PC-3 (cell line): ENCODE measurements at regions not wholly inside any gene's neighbourhood (a gene's known extent, or its start where the extent isn't known, plus 50 kb on each side); places are given as distances from the start of the nearest gene placed in this dataset.

ENCODE experiments used
- ATAC-seq: fragments of 200-7000 bp; cut with Tn5 transposase; 2 replicates; pipeline ENCODE4 v1.9.1; 2020; ENCODE audit warnings: mild to moderate bottlenecking, moderate library complexity
- BruUV-seq: library from RNA; stranded (reverse); fragments of 400-500 nt; replicated peaks from 2 replicates; lab custom pipeline; 2021; lab: Mats Ljungman, UMichigan
- CTCF ChIA-PET: fragments of 300-600 bp; sonication (Branson Sonifier 250); formaldehyde crosslinking; loops from one replicate; lab custom pipeline; 2022; ENCODE audit warnings: antibody characterized with exemption; lab: Charles Lee
- POLR2A ChIA-PET: fragments of 300-600 bp; sonication (Branson Sonifier 250); formaldehyde crosslinking; loops from one replicate; lab custom pipeline; 2022; ENCODE audit warnings: antibody characterized with exemption; ENCODE audit not compliant: unreplicated experiment; lab: Charles Lee
- DNase-seq: peaks from one replicate; pipeline ENCODE4 v3.0.0-alpha.2; 2015
- H2AFZ ChIP-seq: fragments of 300-600 bp; sonication (generic); 2 replicates; pipeline ENCODE4 v1.6.0; 2016; ENCODE audit warnings: antibody characterized with exemption, low read length
- H3F3A ChIP-seq: fragments of 300-600 bp; sonication (generic); one replicate; pipeline ENCODE4 v1.6.0; 2017; ENCODE audit warnings: antibody characterized with exemption, low read length, control low read depth, mild to moderate bottlenecking; ENCODE audit not compliant: unreplicated experiment
- H3K27ac ChIP-seq: fragments of 300-600 bp; sonication (generic); 2 replicates; pipeline ENCODE4 v1.5.1; 2016; ENCODE audit warnings: mild to moderate bottlenecking, low read length
- H3K27me3 ChIP-seq: fragments of 300-600 bp; sonication (generic); 2 replicates; pipeline ENCODE4 v1.6.1; 2016; ENCODE audit warnings: low read length, mixed read lengths
- H3K36me3 ChIP-seq: fragments of 300-600 bp; sonication (generic); 2 replicates; pipeline ENCODE4 v1.6.1; 2016; ENCODE audit warnings: low read depth, mixed run types, low read length, mixed read lengths
- H3K4me1 ChIP-seq: fragments of 300-600 bp; sonication (generic); 2 replicates; pipeline ENCODE4 v1.5.1; 2016; ENCODE audit warnings: low read length; ENCODE audit not compliant: insufficient read depth
- H3K4me2 ChIP-seq: fragments of 300-600 bp; sonication (generic); 2 replicates; pipeline ENCODE4 v1.6.0; 2016; ENCODE audit warnings: low read length
- H3K4me3 ChIP-seq: fragments of 300-600 bp; sonication (generic); 2 replicates; pipeline ENCODE4 v1.5.1; 2016; ENCODE audit warnings: mild to moderate bottlenecking, low read length, mixed read lengths
- H3K79me2 ChIP-seq: fragments of 300-600 bp; sonication (generic); 2 replicates; pipeline ENCODE4 v1.6.1; 2017; ENCODE audit warnings: low read length, mixed read lengths
- H3K9ac ChIP-seq: fragments of 300-600 bp; sonication (generic); 2 replicates; pipeline ENCODE4 v1.6.0; 2016; ENCODE audit warnings: mild to moderate bottlenecking, low read length
- H3K9me2 ChIP-seq: fragments of 300-600 bp; sonication (generic); replicated peaks from 2 replicates; pipeline ENCODE4 v1.6.1; 2016; ENCODE audit warnings: mixed run types, low read length, mixed read lengths
- H3K9me3 ChIP-seq: fragments of 300-600 bp; sonication (generic); 2 replicates; pipeline ENCODE4 v1.6.1; 2016; ENCODE audit warnings: low read length, mixed read lengths
- H4K20me1 ChIP-seq: fragments of 300-600 bp; sonication (generic); 2 replicates; pipeline ENCODE4 v1.6.1; 2016; ENCODE audit warnings: low read length, mixed read lengths
- EZH2 ChIP-seq: fragments of 300-600 bp; sonication (generic); IDR thresholded peaks from one replicate; pipeline ENCODE4 v1.6.1; 2017; ENCODE audit warnings: antibody characterized with exemption, mild to moderate bottlenecking, low read length; ENCODE audit not compliant: unreplicated experiment
- EZH2phosphoT487 ChIP-seq: fragments of 300-600 bp; sonication (generic); IDR thresholded peaks from 2 replicates; pipeline ENCODE4 v1.6.1; 2018; ENCODE audit warnings: mild to moderate bottlenecking, antibody characterized with exemption, low read length, borderline replicate concordance
- intact Hi-C: fragments of 100-400 bp; cut with micrococcal nuclease; formaldehyde crosslinking; loops from 2 replicates; pipeline ENCODE4 v1.9.0; 2023
- TF ChIP-seq, protein P1 (sequence below): fragments of 300-600 bp; sonication (generic); conservative IDR thresholded peaks from 2 replicates; pipeline ENCODE4 v1.5.1; 2017; ENCODE audit warnings: antibody characterized with exemption, low read depth, mild to moderate bottlenecking, low read length

DNA sequence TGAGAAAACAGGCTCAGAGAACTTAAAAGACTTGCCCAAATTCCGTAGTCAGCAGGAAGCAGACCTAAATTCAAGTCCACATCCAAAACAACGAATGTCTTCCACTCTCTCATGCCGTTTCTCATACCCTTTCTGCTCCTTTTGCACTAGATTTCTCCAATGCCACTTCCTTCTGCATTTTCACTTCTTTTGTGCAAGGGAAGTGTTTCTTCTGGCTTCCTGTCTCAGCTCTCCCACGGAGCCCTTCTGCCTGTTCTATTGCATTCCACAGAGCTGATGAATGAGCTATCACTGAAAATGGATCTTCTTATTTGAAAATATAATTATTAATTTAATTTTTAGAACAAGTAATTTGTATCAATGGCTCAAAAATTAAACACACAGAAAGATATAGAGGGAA, 56.1 kb upstream of the STK24 start:
- no peaks in the 10 kb centered on the region for H3K36me3 ChIP-seq
- H3K9me2 ChIP-seq: no peaks in the 10 kb centered on the region
- H4K20me1 ChIP-seq: no peaks in the 10 kb centered on the region
- no peak overlapping the region for H3K4me2 ChIP-seq
- POLR2A ChIA-PET: no interaction called here
- DNase-seq: peak; percentile 40
- no peak overlapping the region for H3K9ac ChIP-seq
- no peak overlapping the region for H3K4me3 ChIP-seq
- H2AFZ ChIP-seq: no peak overlapping the region
- H3K27me3 ChIP-seq: no peaks in the 10 kb centered on the region
- no peaks in the 10 kb centered on the region for H3F3A ChIP-seq
- intact Hi-C loops: no loop called here
- no TSS peak for BruUV-seq
- no peaks in the 10 kb centered on the region for H3K9me3 ChIP-seq
- TF ChIP-seq EZH2 (no peak), EZH2phosphoT487 (no peak)
- TF ChIP-seq, protein P1, sequence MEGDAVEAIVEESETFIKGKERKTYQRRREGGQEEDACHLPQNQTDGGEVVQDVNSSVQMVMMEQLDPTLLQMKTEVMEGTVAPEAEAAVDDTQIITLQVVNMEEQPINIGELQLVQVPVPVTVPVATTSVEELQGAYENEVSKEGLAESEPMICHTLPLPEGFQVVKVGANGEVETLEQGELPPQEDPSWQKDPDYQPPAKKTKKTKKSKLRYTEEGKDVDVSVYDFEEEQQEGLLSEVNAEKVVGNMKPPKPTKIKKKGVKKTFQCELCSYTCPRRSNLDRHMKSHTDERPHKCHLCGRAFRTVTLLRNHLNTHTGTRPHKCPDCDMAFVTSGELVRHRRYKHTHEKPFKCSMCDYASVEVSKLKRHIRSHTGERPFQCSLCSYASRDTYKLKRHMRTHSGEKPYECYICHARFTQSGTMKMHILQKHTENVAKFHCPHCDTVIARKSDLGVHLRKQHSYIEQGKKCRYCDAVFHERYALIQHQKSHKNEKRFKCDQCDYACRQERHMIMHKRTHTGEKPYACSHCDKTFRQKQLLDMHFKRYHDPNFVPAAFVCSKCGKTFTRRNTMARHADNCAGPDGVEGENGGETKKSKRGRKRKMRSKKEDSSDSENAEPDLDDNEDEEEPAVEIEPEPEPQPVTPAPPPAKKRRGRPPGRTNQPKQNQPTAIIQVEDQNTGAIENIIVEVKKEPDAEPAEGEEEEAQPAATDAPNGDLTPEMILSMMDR: no peak
- no peak for ATAC-seq
- CTCF ChIA-PET: interaction anchor here (0.6 kb wide), 1 partner anchor 530 kb away, joined by 14 read pairs; no protein-coding TSS in a partner anchor
- H3K79me2 ChIP-seq: no peaks in the 10 kb centered on the region
- H3K4me1 ChIP-seq: peaks cover 3% of the 10 kb centered on the region; the same call in 1 of the 2 replicates
- H3K27ac ChIP-seq: no peak overlapping the region

DNA sequence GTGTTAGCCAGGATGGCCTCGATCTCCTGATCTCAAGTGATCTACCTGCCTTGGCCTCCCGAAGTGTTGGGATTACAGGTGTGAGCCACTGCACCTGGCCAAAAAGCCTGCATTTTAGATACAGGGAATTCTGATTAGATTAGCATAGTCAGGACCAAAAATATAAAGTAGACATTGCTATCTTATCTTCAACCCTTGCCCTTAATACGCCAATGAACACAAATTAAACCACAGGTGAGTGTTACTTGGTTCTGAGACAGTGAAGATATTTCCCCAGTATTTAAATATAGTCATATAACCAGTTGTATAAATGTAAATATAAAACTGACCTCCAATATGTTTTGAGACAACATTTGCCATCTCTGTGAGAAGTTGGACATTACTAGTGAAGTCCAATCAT, 52.1 kb upstream of the STK24 start:
- Histone ChIP-seq H3K4me3 (no peak overlapping the region), H3K27me3 (no peaks in the 10 kb centered on the region), H3K79me2 (no peaks in the 10 kb centered on the region), H3K36me3 (no peaks in the 10 kb centered on the region), H3K9ac (no peak overlapping the region), H3K9me2 (no peaks in the 10 kb centered on the region), H3K27ac (no peak overlapping the region), H2AFZ (no peak overlapping the region), H3K9me3 (no peaks in the 10 kb centered on the region), H3F3A (no peaks in the 10 kb centered on the region), H4K20me1 (no peaks in the 10 kb centered on the region), H3K4me1 (peaks cover 3% of the 10 kb centered on the region; the same call in 1 of the 2 replicates), H3K4me2 (no peak overlapping the region)
- TF ChIP-seq EZH2phosphoT487: no peak
- no peak for TF ChIP-seq EZH2
- TF ChIP-seq, protein P1: no peak
- no TSS peak for BruUV-seq
- intact Hi-C loops: no loop called here
- DNase-seq (no peak), ATAC-seq (no peak)
- CTCF ChIA-PET: no interaction called here
- POLR2A ChIA-PET: no interaction called here
